Hepatocyte (in vitro differentiated cells): ENCODE measurements at regions not wholly inside any gene's neighbourhood (a gene's known extent, or its start where the extent isn't known, plus 50 kb on each side); places are given as distances from the start of the nearest gene placed in this dataset.

Experiments used
- DNase-seq: peaks from one replicate; pipeline ENCODE4 v3.0.0-alpha.2; 2016; ENCODE audit warnings: low spot score
- H2AFZ ChIP-seq: fragments of 200-600 bp; sonication (generic); 2 replicates; pipeline ENCODE4 v1.6.0; 2016; ENCODE audit warnings: antibody characterized with exemption, mild to moderate bottlenecking
- H3K27ac ChIP-seq: fragments of 200-600 bp; sonication (generic); 2 replicates; pipeline ENCODE4 v1.5.1; 2016; ENCODE audit warnings: mild to moderate bottlenecking
- H3K27me3 ChIP-seq: fragments of 200-600 bp; sonication (generic); 2 replicates; pipeline ENCODE4 v1.6.1; 2016
- H3K36me3 ChIP-seq: fragments of 200-600 bp; sonication (generic); replicated peaks from 2 replicates; pipeline ENCODE4 v1.5.1; 2016; ENCODE audit warnings: low read depth; ENCODE audit not compliant: insufficient read depth
- H3K4me1 ChIP-seq: fragments of 200-600 bp; sonication (generic); 2 replicates; pipeline ENCODE4 v1.5.1; 2016; ENCODE audit warnings: mild to moderate bottlenecking, moderate library complexity; ENCODE audit not compliant: insufficient read depth
- H3K4me2 ChIP-seq: fragments of 200-600 bp; sonication (generic); 2 replicates; pipeline ENCODE4 v1.6.0; 2016
- H3K4me3 ChIP-seq: fragments of 200-600 bp; sonication (generic); 2 replicates; pipeline ENCODE4 v1.5.1; 2016; ENCODE audit warnings: mild to moderate bottlenecking
- H3K79me2 ChIP-seq: fragments of 200-600 bp; sonication (generic); 2 replicates; pipeline ENCODE4 v1.6.0; 2017; ENCODE audit warnings: mild to moderate bottlenecking
- H3K9me2 ChIP-seq: fragments of 200-600 bp; sonication (generic); replicated peaks from 2 replicates; pipeline ENCODE4 v1.6.0; 2017; ENCODE audit warnings: mild to moderate bottlenecking; ENCODE audit not compliant: insufficient read depth
- H3K9me3 ChIP-seq: fragments of 200-600 bp; sonication (generic); 2 replicates; pipeline ENCODE4 v1.5.1; 2016; ENCODE audit warnings: low read depth, mild to moderate bottlenecking
- H4K20me1 ChIP-seq: fragments of 200-600 bp; sonication (generic); 2 replicates; pipeline ENCODE4 v1.6.0; 2016; ENCODE audit warnings: mild to moderate bottlenecking; ENCODE audit not compliant: insufficient read depth, poor library complexity, severe bottlenecking
- CTCF ChIP-seq: fragments of 200-600 bp; sonication (generic); IDR thresholded peaks from 2 replicates; pipeline ENCODE4 v1.5.1; 2016; ENCODE audit warnings: antibody characterized with exemption, mild to moderate bottlenecking; ENCODE audit not compliant: poor library complexity
- EZH2 ChIP-seq: fragments of 200-600 bp; sonication (generic); IDR thresholded peaks from 2 replicates; pipeline ENCODE4 v1.6.1; 2016; ENCODE audit warnings: antibody characterized with exemption, mild to moderate bottlenecking, borderline replicate concordance
- EZH2phosphoT487 ChIP-seq: fragments of 200-600 bp; sonication (generic); IDR thresholded peaks from one replicate; pipeline ENCODE4 v1.6.1; 2018; ENCODE audit warnings: antibody characterized with exemption, mild to moderate bottlenecking, low read depth, moderate library complexity; ENCODE audit not compliant: unreplicated experiment, severe bottlenecking
- WGBS: methylation state at CpG from one replicate; pipeline ENCODE4 v1.1.6; 2016; ENCODE audit warnings: low lambda C conversion rate; ENCODE audit errors: missing lambda C conversion rate; 5-methylcytosine and 5-hydroxymethylcytosine counted together

GRCh38 chr4:12270546-12270945 is 841.9 kb upstream of the HS3ST1 start:
- H3K79me2 ChIP-seq, result no peaks in the 10 kb centered on the region
- no peak overlapping the region for H2AFZ ChIP-seq
- no peak overlapping the region for H3K27ac ChIP-seq
- no peaks in the 10 kb centered on the region for H3K27me3 ChIP-seq
- H3K9me3 ChIP-seq, result no peaks in the 10 kb centered on the region
- no peak overlapping the region for H3K4me2 ChIP-seq
- WGBS, result 64% methylated on average over 4 of the region's 4 CpGs
- H3K9me2 ChIP-seq, result no peaks in the 10 kb centered on the region
- H4K20me1 ChIP-seq, result no peaks in the 10 kb centered on the region
- H3K4me3 ChIP-seq, result no peak overlapping the region
- TF ChIP-seq EZH2phosphoT487, result no peak
- TF ChIP-seq CTCF, result no peak
- DNase-seq, result no peak
- no peaks in the 10 kb centered on the region for H3K36me3 ChIP-seq
- no peaks in the 10 kb centered on the region for H3K4me1 ChIP-seq

DNA sequence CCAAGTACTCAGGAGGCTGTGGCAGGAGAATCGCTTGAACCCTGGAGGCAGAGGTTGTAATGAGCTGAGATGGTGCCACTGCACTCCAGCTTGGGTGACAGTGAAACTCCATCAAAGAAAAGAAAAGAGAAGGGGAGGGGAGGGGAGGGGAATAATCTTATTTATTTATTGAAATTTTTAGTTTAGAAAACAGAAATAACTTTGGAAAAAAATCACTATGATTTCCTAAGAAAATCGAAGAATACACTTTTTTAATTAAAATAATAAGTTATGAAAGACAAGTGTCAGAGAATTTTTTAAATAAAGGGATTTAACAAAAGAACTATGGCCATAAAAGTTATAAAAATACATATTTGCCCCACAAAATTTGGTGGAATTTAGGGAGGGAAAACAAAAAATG is 836.9 kb upstream of the HS3ST1 start:
- Histone ChIP-seq H3K27ac (no peak overlapping the region), H3K9me2 (no peaks in the 10 kb centered on the region), H3K4me2 (no peak overlapping the region), H3K79me2 (no peaks in the 10 kb centered on the region), H3K36me3 (no peaks in the 10 kb centered on the region), H3K27me3 (no peaks in the 10 kb centered on the region), H3K4me1 (no peaks in the 10 kb centered on the region), H3K9me3 (no peaks in the 10 kb centered on the region), H3K4me3 (no peak overlapping the region), H4K20me1 (no peaks in the 10 kb centered on the region), H2AFZ (no peak overlapping the region)
- DNase-seq, result no peak
- no peak for TF ChIP-seq CTCF
- no peak for TF ChIP-seq EZH2phosphoT487
- no peak for TF ChIP-seq EZH2
- 90% methylated on average over 2 of the region's 2 CpGs for WGBS

- Histone ChIP-seq H3K36me3 (no peaks in the 10 kb centered on the region), H3K4me3 (no peak overlapping the region), H3K79me2 (no peaks in the 10 kb centered on the region), H3K27ac (no peak overlapping the region), H4K20me1 (no peaks in the 10 kb centered on the region), H3K27me3 (no peaks in the 10 kb centered on the region), H3K9me3 (no peaks in the 10 kb centered on the region), H3K4me1 (no peaks in the 10 kb centered on the region), H3K9me2 (no peaks in the 10 kb centered on the region), H2AFZ (no peak overlapping the region), H3K4me2 (no peak overlapping the region)
- TF ChIP-seq CTCF (no peak), EZH2phosphoT487 (no peak), EZH2 (no peak)
- WGBS, result 92% methylated on average over 3 of the region's 3 CpGs
- DNase-seq, result no peak
These were observed 831.8 kb upstream of the HS3ST1 start for GRCh38 chr4:12260453-12260852.

DNA sequence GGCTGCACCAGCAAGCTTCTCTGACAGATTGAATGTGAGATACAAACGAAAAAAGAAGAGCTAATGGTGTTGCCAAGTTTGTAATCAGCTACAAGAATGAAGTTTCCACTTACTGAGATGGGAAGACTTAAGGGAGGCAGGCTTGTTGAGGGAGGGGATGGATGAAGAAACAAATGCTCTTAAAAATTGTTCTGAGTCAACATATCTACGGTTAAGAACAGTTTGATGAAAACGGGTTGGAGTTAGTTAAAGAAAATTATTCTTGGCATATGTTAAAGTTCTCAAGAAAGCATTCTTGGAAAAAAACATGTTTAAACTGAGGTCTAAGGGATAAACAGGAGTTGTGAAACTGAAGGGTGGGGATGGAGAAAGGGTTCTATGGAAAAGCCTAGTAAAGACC is 816.3 kb upstream of the HS3ST1 start:
- H3K36me3 ChIP-seq, result no peaks in the 10 kb centered on the region
- WGBS, result 38% methylated on average over 3 of the region's 3 CpGs
- H3K4me2 ChIP-seq, result no peak overlapping the region
- no peaks in the 10 kb centered on the region for H4K20me1 ChIP-seq
- no peak overlapping the region for H3K4me3 ChIP-seq
- DNase-seq, result no peak
- TF ChIP-seq CTCF (no peak), EZH2phosphoT487 (no peak), EZH2 (no peak)
- no peaks in the 10 kb centered on the region for H3K9me3 ChIP-seq
- no peaks in the 10 kb centered on the region for H3K9me2 ChIP-seq
- no peaks in the 10 kb centered on the region for H3K4me1 ChIP-seq
- H3K27me3 ChIP-seq, result no peaks in the 10 kb centered on the region
- H2AFZ ChIP-seq, result no peak overlapping the region
- H3K79me2 ChIP-seq, result no peaks in the 10 kb centered on the region
- no peak overlapping the region for H3K27ac ChIP-seq
